K562 (cell line): ENCODE measurements at regions not wholly inside any gene's neighbourhood (a gene's known extent, or its start where the extent isn't known, plus 50 kb on each side); places are given as distances from the start of the nearest gene placed in this dataset.

ENCODE experiments used
- ATAC-seq: fragments of 200-7000 bp; cut with Tn5 transposase; 3 replicates; pipeline ENCODE4 v1.9.1; 2020; ENCODE audit warnings: moderate library complexity
- BruUV-seq: library from RNA; stranded (reverse); fragments of 400-500 nt; replicated peaks from 2 replicates; lab custom pipeline; 2021; lab: Mats Ljungman, UMichigan
- CTCF ChIA-PET: fragments of 300-600 bp; formaldehyde crosslinking; extraction: SDS; loops from one replicate; lab custom pipeline; 2021; ENCODE audit warnings: low intra/inter-chr PET ratio; lab: Yijun Ruan, JAX
- POLR2A ChIA-PET: fragments of 300-600, 350-650 bp; sonication (Branson Sonifier 250); formaldehyde crosslinking; extraction: SDS; loops from one replicate; lab custom pipeline; 2021; ENCODE audit warnings: antibody characterized with exemption, inconsistent platforms; lab: Yijun Ruan, JAX
- DNase-seq, 4 experiments: peaks; one replicate each; pipeline versions ENCODE4 v3.0.0 to v3.0.0-alpha.2; 2011 to 2018; ENCODE audit warnings: low spot score in 3 of 4, mixed read lengths in 3 of 4; ENCODE audit errors: extremely low read depth in 1 of 4
- FAIRE-seq: peaks from 2 replicates; lab custom pipeline; 2011; peaks lifted over from hg19 to GRCh38; lab: Jason Lieb, UNC
- H2AFZ ChIP-seq: 2 replicates; pipeline ENCODE4 v1.6.0; 2011; ENCODE audit warnings: low read depth, low read length, control low read depth, inconsistent platforms
- H3K27ac ChIP-seq: fragments of 200-600 bp; 3 replicates; pipeline ENCODE4 v1.8.0; 2011; ENCODE audit warnings: low read depth, mild to moderate bottlenecking, control low read depth, inconsistent platforms, low read length, moderate library complexity, mixed read lengths; ENCODE audit errors: extremely low read depth
- H3K27me3 ChIP-seq, 2 experiments: fragments of 300-600 bp in 1 of 2; 2 replicates in 1 of 2; 3 replicates in 1 of 2; pipeline versions ENCODE4 v1.6.0 to v1.8.0; 2011; ENCODE audit warnings: inconsistent platforms in 2 of 2, low read length in 2 of 2, mild to moderate bottlenecking in 1 of 2, mixed read lengths in 1 of 2, moderate library complexity in 1 of 2; ENCODE audit not compliant: control insufficient read depth in 2 of 2, insufficient read depth in 2 of 2
- H3K36me3 ChIP-seq: fragments of 300-600 bp; 3 replicates; pipeline ENCODE4 v1.8.0; 2011; ENCODE audit warnings: mild to moderate bottlenecking, low read length, inconsistent platforms; ENCODE audit not compliant: control insufficient read depth, insufficient read depth
- H3K4me1 ChIP-seq, 2 experiments: fragments of 200-600 bp in 1 of 2; replicated peaks in 1 of 2; 2 replicates in 1 of 2; 3 replicates in 1 of 2; pipeline versions ENCODE4 v1.5.1 to v1.8.0; 2011; ENCODE audit warnings: inconsistent platforms in 2 of 2, low read length in 2 of 2, mild to moderate bottlenecking in 1 of 2, mixed read lengths in 1 of 2, moderate library complexity in 1 of 2; ENCODE audit not compliant: control insufficient read depth in 2 of 2, insufficient read depth in 2 of 2
- H3K4me2 ChIP-seq: 2 replicates; pipeline ENCODE4 v1.6.1; 2011; ENCODE audit warnings: low read length, control low read depth, inconsistent platforms, mixed read lengths; ENCODE audit not compliant: insufficient read depth
- H3K4me3 ChIP-seq: fragments of 200-600 bp; sonication (generic), shearing (Covaris generic); 2 replicates; pipeline ENCODE4 v1.5.1; 2016; ENCODE audit warnings: control low read depth, inconsistent platforms
- H3K79me2 ChIP-seq: fragments of 200-600 bp; 3 replicates; pipeline ENCODE4 v1.8.0; 2011; ENCODE audit warnings: low read length, inconsistent platforms; ENCODE audit not compliant: control insufficient read depth, insufficient read depth
- H3K9ac ChIP-seq, 2 experiments: 2 replicates each; pipeline versions ENCODE4 v1.6.0 to v1.6.1; 2011; ENCODE audit warnings: low read depth in 2 of 2, low read length in 2 of 2, control low read depth in 1 of 2, inconsistent platforms in 1 of 2, mild to moderate bottlenecking in 1 of 2, mixed read lengths in 1 of 2; ENCODE audit not compliant: insufficient read depth in 1 of 2
- H3K9me1 ChIP-seq: one replicate; pipeline ENCODE4 v1.6.0; 2011; ENCODE audit warnings: inconsistent platforms, mild to moderate bottlenecking, low read length, moderate library complexity; ENCODE audit not compliant: control insufficient read depth, insufficient read depth
- H3K9me3 ChIP-seq: replicated peaks from 2 replicates; pipeline ENCODE4 v1.5.1; 2011; ENCODE audit warnings: low read depth, low read length, inconsistent platforms; ENCODE audit not compliant: control insufficient read depth, insufficient read depth
- H4K20me1 ChIP-seq: replicated peaks from 2 replicates; pipeline ENCODE4 v1.6.1; 2011; ENCODE audit warnings: low read length, inconsistent platforms, mixed read lengths; ENCODE audit not compliant: control insufficient read depth, insufficient read depth
- DIDO1 ChIP-seq: fragments of 450-650 bp; IDR thresholded peaks from 2 replicates; pipeline ENCODE4 v1.6.1; 2016; ENCODE audit warnings: low read depth, missing biosample characterization, missing genetic modification characterization
- ETV6 ChIP-seq, 3 experiments: fragments of 150-350 bp in 1 of 3; sonication (generic) in 1 of 3; formaldehyde crosslinking in 1 of 3; IDR thresholded peaks; 2 replicates each; pipeline versions ENCODE4 v1.6.1 to v1.8.0; 2014 to 2022; ENCODE audit warnings: borderline replicate concordance in 2 of 3, low read depth in 2 of 3, antibody characterized with exemption in 1 of 3, low read length in 1 of 3, mild to moderate bottlenecking in 1 of 3, missing genetic modification reagents in 1 of 3
- HNRNPH1 ChIP-seq: fragments of 200-400 bp; formaldehyde crosslinking; optimal IDR thresholded peaks from 2 replicates; pipeline ENCODE3; 2017; ENCODE audit warnings: low read depth, mild to moderate bottlenecking, low read length, moderate library complexity
- KDM1A ChIP-seq, 2 experiments: fragments of 450-650 bp; IDR thresholded peaks; 2 replicates each; pipeline ENCODE4 v1.6.1; 2016; ENCODE audit warnings: mild to moderate bottlenecking in 2 of 2
- KLF16 ChIP-seq: IDR thresholded peaks from 2 replicates; pipeline ENCODE4 v1.6.1; 2016; ENCODE audit warnings: antibody characterized with exemption
- RFX7 ChIP-seq: fragments of 250-450 bp; sonication (Bioruptor Pico); IDR thresholded peaks from 2 replicates; pipeline ENCODE4 v1.5.1; 2021; ENCODE audit warnings: mild to moderate bottlenecking
- SNIP1 ChIP-seq: fragments of 450-650 bp; IDR thresholded peaks from 2 replicates; pipeline ENCODE4 v1.7.1; 2017; ENCODE audit warnings: low read depth, mild to moderate bottlenecking
- ZNF263 ChIP-seq: sonication (generic); formaldehyde crosslinking; IDR thresholded peaks from 2 replicates; pipeline ENCODE4 v1.8.0; 2022; ENCODE audit warnings: mild to moderate bottlenecking, missing genetic modification reagents, borderline replicate concordance
- ZNF431 ChIP-seq: sonication (generic); formaldehyde crosslinking; IDR thresholded peaks from 2 replicates; pipeline ENCODE4 v1.8.0; 2022; ENCODE audit warnings: mild to moderate bottlenecking, missing genetic modification reagents
- ZNF77 ChIP-seq: fragments of 250-450 bp; sonication (Bioruptor Pico); IDR thresholded peaks from 2 replicates; pipeline ENCODE4 v1.5.0; 2020
- ZZZ3 ChIP-seq: fragments of 450-650 bp; IDR thresholded peaks from 2 replicates; pipeline ENCODE4 v1.6.1; 2016; ENCODE audit warnings: antibody characterized with exemption, mild to moderate bottlenecking, moderate library complexity
- WGBS: fragments of 100-300 bp; shearing (Covaris generic); methylation state at CpG from one replicate; pipeline ENCODE4 v1.1.6; 2016; ENCODE audit warnings: low coverage, mixed read lengths; ENCODE audit not compliant: insufficient coverage; ENCODE audit errors: missing lambda C conversion rate; 5-methylcytosine and 5-hydroxymethylcytosine counted together
- in situ Hi-C: fragments of 300-500 bp; cut with MboI; formaldehyde crosslinking; loops from 4 replicates; pipeline ENCODE4 v1.15.0; 2018; ENCODE audit warnings: inconsistent platforms, mixed read lengths
- intact Hi-C: fragments of 100-400 bp; cut with micrococcal nuclease; formaldehyde crosslinking; loops from 2 replicates; pipeline ENCODE4 v1.14.2; 2022
- TF ChIP-seq, protein P1 (sequence below): fragments of 450-650 bp; IDR thresholded peaks from 2 replicates; pipeline ENCODE4 v1.6.1; 2016; ENCODE audit warnings: mild to moderate bottlenecking
- TF ChIP-seq, protein P2 (sequence below), 2 experiments: fragments of 450-650 bp in 1 of 2; IDR thresholded peaks; 2 replicates each; pipeline ENCODE4 v1.6.1; 2011 to 2017; ENCODE audit warnings: low read depth in 2 of 2, antibody characterized with exemption in 1 of 2, borderline replicate concordance in 1 of 2, low read length in 1 of 2, mild to moderate bottlenecking in 1 of 2, mixed read lengths in 1 of 2; ENCODE audit not compliant: control insufficient read depth in 1 of 2

DNA sequence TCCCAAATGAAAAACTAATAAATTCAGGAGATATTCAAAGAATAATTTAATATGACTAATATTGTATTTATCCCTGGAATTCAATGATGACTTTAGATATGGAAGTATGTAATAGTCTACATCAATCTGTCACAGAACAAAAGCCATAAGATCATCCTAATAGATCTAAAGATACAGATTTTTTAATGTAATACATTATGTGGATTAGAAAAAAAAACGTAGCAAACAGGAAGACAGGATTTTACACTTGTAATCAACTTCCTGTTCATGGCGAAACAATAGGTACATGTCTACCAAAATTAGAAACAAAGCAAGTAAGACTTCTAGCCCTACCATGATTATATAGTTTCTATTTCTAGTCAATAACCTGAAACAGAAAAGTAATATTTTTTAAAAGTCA lies 192.2 kb downstream of the TTC32 start (continued):
- TF ChIP-seq, protein P1, sequence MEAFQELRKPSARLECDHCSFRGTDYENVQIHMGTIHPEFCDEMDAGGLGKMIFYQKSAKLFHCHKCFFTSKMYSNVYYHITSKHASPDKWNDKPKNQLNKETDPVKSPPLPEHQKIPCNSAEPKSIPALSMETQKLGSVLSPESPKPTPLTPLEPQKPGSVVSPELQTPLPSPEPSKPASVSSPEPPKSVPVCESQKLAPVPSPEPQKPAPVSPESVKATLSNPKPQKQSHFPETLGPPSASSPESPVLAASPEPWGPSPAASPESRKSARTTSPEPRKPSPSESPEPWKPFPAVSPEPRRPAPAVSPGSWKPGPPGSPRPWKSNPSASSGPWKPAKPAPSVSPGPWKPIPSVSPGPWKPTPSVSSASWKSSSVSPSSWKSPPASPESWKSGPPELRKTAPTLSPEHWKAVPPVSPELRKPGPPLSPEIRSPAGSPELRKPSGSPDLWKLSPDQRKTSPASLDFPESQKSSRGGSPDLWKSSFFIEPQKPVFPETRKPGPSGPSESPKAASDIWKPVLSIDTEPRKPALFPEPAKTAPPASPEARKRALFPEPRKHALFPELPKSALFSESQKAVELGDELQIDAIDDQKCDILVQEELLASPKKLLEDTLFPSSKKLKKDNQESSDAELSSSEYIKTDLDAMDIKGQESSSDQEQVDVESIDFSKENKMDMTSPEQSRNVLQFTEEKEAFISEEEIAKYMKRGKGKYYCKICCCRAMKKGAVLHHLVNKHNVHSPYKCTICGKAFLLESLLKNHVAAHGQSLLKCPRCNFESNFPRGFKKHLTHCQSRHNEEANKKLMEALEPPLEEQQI, result no peak
- TF ChIP-seq, protein P2, sequence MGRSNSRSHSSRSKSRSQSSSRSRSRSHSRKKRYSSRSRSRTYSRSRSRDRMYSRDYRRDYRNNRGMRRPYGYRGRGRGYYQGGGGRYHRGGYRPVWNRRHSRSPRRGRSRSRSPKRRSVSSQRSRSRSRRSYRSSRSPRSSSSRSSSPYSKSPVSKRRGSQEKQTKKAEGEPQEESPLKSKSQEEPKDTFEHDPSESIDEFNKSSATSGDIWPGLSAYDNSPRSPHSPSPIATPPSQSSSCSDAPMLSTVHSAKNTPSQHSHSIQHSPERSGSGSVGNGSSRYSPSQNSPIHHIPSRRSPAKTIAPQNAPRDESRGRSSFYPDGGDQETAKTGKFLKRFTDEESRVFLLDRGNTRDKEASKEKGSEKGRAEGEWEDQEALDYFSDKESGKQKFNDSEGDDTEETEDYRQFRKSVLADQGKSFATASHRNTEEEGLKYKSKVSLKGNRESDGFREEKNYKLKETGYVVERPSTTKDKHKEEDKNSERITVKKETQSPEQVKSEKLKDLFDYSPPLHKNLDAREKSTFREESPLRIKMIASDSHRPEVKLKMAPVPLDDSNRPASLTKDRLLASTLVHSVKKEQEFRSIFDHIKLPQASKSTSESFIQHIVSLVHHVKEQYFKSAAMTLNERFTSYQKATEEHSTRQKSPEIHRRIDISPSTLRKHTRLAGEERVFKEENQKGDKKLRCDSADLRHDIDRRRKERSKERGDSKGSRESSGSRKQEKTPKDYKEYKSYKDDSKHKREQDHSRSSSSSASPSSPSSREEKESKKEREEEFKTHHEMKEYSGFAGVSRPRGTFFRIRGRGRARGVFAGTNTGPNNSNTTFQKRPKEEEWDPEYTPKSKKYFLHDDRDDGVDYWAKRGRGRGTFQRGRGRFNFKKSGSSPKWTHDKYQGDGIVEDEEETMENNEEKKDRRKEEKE (IDR thresholded peaks at IDR 0.05; ENCODE audit: borderline replicate concordance in 1 of 2, control insufficient read depth in 1 of 2, low read depth in 2 of 2, low read length in 1 of 2), result no peak
- no peak for TF ChIP-seq ZNF77
- TF ChIP-seq DIDO1 (tag), result no peak

DNA sequence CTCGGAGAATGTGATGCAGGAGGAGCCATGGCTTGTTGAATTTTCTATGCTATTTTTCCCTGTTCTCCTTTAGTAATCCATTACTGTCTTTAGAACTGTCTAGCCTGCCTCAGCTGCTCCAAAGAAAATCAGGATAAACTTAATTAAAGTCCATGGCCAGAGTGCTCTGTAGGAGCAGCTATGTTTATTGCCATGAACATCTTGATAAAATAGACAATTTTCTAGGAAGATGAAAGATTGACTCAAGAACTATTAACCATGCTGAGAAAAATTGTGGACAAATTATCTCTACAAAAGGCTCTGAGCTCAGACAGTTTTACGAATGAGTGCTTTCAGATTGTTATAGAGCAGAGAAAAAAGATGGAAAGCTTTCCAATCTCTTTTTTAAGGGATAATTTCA lies 193.0 kb downstream of the TTC32 start:
- ChIA-PET POLR2A (no interaction called here), CTCF (no interaction called here)
- H3K9ac ChIP-seq, result no peak overlapping the region
- ATAC-seq, result no peak
- no peaks in the 10 kb centered on the region for H3K9me1 ChIP-seq
- in situ Hi-C loops (no loop called here), intact Hi-C loops (no loop called here)
- DNase-seq, result no peak
- H3K27ac ChIP-seq, result no peak overlapping the region
- peaks cover 0 to 6% of the 10 kb centered on the region in 2 experiments; a peak in 1 of 5 replicates for H3K27me3 ChIP-seq
- H3K36me3 ChIP-seq, result no peaks in the 10 kb centered on the region
- no peaks in the 10 kb centered on the region for H3K79me2 ChIP-seq
- WGBS, result 0% methylated on average over 2 of the region's 2 CpGs
- H3K4me2 ChIP-seq, result no peak overlapping the region
- no peak overlapping the region for H2AFZ ChIP-seq
- no peaks in the 10 kb centered on the region for H3K9me3 ChIP-seq
- no peak for TF ChIP-seq KLF16
- no peak for TF ChIP-seq ZNF263
- TF ChIP-seq ZNF431 (CRISPR knock-in tag), result no peak
- no peak for TF ChIP-seq KDM1A (IDR thresholded peaks at IDR 0.05)
- TF ChIP-seq HNRNPH1, result no peak
- TF ChIP-seq ZZZ3, result no peak
- no peak for TF ChIP-seq RFX7
- TF ChIP-seq SNIP1, result no peak
- no peak for TF ChIP-seq ETV6 (IDR thresholded peaks at IDR 0.05; ENCODE audit: borderline replicate concordance in 1 of 2, low read depth in 2 of 2, low read length in 1 of 2)
- TF ChIP-seq ETV6 (CRISPR knock-in tag; IDR thresholded peaks at IDR 0.05; ENCODE audit: borderline replicate concordance), result no peak
- TF ChIP-seq, all 486 proteins: peak for 0
- BruUV-seq, result no TSS peak
- H4K20me1 ChIP-seq, result no peaks in the 10 kb centered on the region; the same call in 1 of the 2 replicates
- H3K4me3 ChIP-seq, result no peak overlapping the region
- H3K4me1 ChIP-seq, result no peaks in the 10 kb centered on the region
- FAIRE-seq, result no peak
